ENCODE measurements at regions not wholly inside any gene's neighbourhood (a gene's known extent, or its start where the extent isn't known, plus 50 kb on each side); places are given as distances from the start of the nearest gene placed in this dataset.

DNA sequence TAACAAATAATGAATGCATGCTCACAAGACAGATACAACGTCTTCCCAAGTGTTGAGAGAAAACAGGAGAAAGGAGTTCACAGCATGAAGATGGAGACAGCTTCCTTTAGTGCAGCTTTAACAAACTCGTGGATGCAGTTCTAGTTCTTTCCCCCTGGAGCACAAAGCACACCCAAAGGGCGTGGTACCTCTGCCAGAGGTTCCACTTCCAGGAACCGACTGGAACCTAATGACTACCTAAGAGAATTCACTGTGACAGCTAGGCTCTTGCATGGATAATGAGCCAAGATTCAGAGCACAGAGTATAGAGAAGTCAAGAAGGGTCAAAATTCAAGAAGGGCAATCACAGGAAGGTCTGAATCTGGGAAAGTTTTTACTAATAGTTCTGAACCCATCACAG is 673.2 kb downstream of the XPNPEP1 start:
- TF ChIP-seq, protein P1, sequence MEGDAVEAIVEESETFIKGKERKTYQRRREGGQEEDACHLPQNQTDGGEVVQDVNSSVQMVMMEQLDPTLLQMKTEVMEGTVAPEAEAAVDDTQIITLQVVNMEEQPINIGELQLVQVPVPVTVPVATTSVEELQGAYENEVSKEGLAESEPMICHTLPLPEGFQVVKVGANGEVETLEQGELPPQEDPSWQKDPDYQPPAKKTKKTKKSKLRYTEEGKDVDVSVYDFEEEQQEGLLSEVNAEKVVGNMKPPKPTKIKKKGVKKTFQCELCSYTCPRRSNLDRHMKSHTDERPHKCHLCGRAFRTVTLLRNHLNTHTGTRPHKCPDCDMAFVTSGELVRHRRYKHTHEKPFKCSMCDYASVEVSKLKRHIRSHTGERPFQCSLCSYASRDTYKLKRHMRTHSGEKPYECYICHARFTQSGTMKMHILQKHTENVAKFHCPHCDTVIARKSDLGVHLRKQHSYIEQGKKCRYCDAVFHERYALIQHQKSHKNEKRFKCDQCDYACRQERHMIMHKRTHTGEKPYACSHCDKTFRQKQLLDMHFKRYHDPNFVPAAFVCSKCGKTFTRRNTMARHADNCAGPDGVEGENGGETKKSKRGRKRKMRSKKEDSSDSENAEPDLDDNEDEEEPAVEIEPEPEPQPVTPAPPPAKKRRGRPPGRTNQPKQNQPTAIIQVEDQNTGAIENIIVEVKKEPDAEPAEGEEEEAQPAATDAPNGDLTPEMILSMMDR (IDR thresholded peaks at IDR 0.05) = no peak
- no peak for TF ChIP-seq POLR2A (IDR thresholded peaks at IDR 0.05)

All from heart left ventricle (tissue), 13 donors.